Right renal cortex interstitium (tissue), 3 donors: ENCODE measurements at regions not wholly inside any gene's neighbourhood (a gene's known extent, or its start where the extent isn't known, plus 50 kb on each side); places are given as distances from the start of the nearest gene placed in this dataset.

ENCODE experiments used
- DNase-seq, 3 donors: peaks; one replicate each; pipeline ENCODE4 v3.0.0-alpha.2; 2013; ENCODE audit warnings: low read depth in 3 of 3, low spot score in 2 of 3

DNA sequence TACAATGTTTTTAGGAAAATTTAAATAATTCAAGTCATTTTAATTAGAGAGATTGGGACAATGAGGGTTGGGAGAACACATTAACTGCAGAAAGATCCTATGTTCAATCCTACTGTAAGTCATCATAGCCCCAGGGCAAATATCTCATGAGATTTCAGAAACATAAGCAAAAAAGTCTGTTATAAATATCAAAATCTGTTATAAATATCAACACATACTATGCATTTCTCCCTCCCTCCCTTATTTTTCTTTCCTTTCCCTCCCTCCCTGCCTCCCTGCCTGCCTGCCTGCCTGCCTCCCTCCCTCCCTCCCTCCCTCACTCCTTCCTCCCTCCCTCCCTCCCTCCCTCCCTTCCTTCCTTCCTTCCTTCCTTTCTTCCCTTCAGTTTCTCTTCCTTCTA lies 267.3 kb upstream of the SASH1 start:
- DNase-seq = no peak

DNA sequence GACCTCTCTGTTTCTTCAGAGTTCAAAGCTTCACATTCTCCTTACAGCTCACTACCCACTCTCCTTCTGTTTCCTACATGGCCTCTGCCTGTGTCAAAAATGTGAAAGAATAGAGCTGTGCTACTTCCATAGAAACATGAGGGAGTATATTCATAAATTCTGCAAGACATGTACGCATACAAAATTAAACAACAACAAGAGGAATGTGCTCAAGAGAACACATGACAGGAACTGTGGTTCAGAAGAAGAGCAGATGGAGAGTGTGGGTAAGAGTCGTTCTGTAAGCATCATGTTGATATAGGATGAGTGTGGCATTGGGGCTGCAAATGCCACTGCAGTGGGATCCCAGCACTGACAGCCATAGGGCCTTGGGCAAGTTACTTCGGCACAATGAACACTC lies 266.6 kb upstream of the SASH1 start:
- no peak for DNase-seq

DNA sequence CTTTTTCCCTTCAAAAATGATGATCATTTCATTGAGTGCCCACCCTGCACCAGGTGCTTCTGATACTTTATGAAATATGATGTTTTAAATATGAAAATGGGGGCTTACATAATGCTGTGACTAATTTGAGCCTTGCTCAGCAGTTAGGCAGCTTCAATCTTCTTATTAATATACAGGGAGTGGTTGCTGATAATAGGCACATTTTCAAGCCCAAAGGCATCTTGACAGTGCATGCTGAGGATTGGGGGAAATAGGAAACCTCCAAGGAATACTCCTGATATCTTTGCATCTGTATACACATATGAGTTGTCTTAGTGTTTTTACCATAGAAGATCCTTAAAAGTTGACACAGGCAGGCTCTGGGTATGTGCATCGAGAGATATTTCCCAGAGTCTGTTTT lies 262.3 kb upstream of the SASH1 start:
- DNase-seq = no peak

DNA sequence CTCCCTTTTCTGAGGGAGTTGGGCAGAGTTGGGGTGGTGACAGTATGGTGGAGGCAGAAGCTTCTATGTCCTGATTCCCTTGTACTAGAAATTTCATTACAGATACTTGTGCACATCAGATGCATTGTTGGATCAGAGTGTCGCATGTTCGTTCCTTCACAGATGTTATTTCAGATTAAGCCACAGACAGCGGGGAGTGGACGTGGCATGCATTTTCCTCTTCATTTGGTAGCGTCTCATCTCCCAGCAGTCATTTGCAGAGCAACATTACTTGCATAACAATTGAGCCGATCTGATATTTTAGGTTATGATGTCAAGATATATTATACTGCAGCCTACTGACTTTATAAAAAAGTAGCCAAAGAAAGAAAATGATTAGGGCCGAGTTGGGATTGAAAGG lies 261.6 kb upstream of the SASH1 start:
- DNase-seq = no peak

- no peak for DNase-seq
Observed at GRCh38 chr6:148082044-148082443, 260.6 kb upstream of the SASH1 start.

GRCh38 chr6:148082696-148083095 lies 259.9 kb upstream of the SASH1 start:
- DNase-seq = no peak

- DNase-seq = no peak
Observed at GRCh38 chr6:148085631-148086331, 256.9 kb upstream of the SASH1 start.

GRCh38 chr6:148086386-148086785 lies 256.3 kb upstream of the SASH1 start:
- no peak for DNase-seq

DNA sequence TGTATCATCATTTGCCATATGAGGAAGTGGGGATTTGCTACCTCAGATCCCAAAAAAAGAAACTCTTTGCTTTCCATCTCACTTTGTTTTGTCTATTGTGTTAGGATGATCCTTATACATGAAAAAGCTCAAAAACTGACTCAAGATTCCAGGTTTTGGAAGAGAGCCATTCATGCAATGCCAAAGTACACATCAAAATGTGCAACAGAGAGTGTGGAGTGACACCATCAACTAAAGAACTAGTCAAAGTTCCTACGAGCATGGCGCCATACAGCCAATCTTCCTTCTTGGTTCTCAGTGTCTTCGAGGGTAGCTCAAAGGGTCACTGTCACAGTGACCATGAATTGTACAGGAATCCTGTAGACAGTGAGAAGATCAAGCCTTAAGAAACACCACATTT lies 255.8 kb upstream of the SASH1 start:
- no peak for DNase-seq

- DNase-seq = no peak
Observed at GRCh38 chr6:148087659-148088058, 255.0 kb upstream of the SASH1 start.

- no peak for DNase-seq
Observed at GRCh38 chr6:148090326-148090725, 252.3 kb upstream of the SASH1 start.

GRCh38 chr6:148091394-148091793 lies 251.2 kb upstream of the SASH1 start:
- no peak for DNase-seq

DNA sequence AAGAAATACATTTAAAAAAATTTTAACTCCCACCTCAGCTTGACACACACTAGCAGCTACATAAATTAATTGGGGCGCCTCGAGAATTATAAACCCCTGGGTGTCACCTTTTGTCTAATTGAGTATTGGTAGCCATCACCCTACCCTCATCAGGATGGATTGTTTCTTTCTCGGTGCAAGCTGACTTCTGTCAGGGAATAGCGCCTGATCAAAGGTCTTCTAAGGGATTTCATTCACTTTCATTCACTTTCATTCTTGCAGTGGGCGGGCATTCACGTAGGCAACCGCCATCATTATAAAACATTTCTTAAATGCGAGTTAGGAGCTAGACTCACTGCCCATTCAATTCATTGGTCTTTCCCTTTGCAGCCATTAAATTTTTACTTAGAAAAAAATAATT lies 239.2 kb upstream of the SASH1 start:
- no peak for DNase-seq

DNA sequence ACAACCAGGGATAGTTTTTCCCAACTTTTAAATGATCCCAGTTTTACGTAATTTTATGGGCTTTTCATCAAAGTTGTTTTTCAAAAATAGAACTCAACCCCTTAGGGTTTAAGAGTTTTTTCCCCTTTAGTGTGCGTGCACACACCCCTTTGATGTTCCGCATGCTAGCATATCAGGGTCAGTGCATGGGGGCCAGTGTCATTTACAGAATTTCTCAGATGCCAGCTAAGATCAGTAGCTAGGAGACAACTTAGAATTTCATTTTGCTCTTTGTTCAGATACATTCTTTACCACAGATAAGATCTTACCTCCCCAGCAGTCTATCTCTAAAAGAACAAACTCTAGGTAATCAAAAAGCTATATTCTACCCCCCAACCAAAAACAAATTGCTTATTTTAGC lies 238.5 kb upstream of the SASH1 start:
- DNase-seq = no peak

- DNase-seq = no peak
Observed at GRCh38 chr6:148105695-148106094, 236.9 kb upstream of the SASH1 start.

- DNase-seq = no peak
Observed at GRCh38 chr6:148107911-148108310, 234.7 kb upstream of the SASH1 start.

GRCh38 chr6:148109732-148110131 lies 232.9 kb upstream of the SASH1 start:
- DNase-seq = peak in 2 of 3 donors; percentile 19 to 29

GRCh38 chr6:148110925-148111324 lies 231.7 kb upstream of the SASH1 start:
- no peak for DNase-seq

GRCh38 chr6:148112851-148113319 lies 229.8 kb upstream of the SASH1 start:
- DNase-seq = no peak

DNA sequence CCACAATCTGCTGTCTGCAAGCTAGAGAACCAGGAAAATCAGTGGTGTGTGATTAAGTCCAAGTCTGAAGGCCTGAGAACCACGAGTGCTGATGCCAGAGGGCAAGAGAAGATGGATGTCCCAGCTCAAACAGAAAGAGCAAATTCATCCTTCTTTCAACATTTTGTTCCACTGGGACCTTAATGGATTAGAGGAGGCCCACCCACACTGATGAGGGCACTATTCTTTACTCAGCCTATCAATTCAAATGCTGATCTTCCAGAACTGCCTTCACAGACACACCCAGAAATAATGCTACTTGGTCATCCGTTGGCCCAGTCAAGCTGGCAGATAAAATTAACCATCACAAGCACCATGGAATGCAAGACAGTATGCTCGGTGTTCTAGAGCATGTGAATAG lies 226.6 kb upstream of the SASH1 start:
- no peak for DNase-seq

DNA sequence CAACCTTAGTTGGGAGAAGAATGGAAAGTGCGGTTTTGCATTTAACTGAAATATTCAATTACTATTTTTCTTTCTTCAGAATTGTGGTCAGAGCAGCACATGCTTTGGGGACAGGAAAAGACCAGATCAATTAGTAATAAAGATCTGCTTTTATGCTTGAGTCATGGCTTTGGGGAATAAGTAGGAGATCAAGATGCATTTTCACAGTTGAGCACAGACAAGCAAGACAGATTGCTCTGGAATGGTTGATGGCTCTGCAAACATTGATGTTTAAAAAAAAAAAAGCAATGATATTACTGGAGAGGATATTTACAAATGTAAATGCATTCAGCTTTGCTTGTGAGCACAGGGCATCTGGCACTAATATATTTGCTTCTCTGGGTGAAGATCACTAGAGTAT lies 224.4 kb upstream of the SASH1 start:
- no peak for DNase-seq

GRCh38 chr6:148128014-148128730 lies 214.5 kb upstream of the SASH1 start:
- no peak for DNase-seq
